ENCODE measurements at regions not wholly inside any gene's neighbourhood (a gene's known extent, or its start where the extent isn't known, plus 50 kb on each side); places are given as distances from the start of the nearest gene placed in this dataset.

GRCh38 chr14:83905157-83905556 is 1624.8 kb upstream of the FLRT2 start:
- no peak for TF ChIP-seq EZH2phosphoT487 (IDR thresholded peaks at IDR 0.05; ENCODE audit: unreplicated experiment)
- TF ChIP-seq REST (IDR thresholded peaks at IDR 0.05; ENCODE audit: unreplicated experiment), result no peak
- TF ChIP-seq POLR2AphosphoS5 (IDR thresholded peaks at IDR 0.05; ENCODE audit: low read depth), result no peak
- no peak for TF ChIP-seq CREB1 (CRISPR knock-in tag; IDR thresholded peaks at IDR 0.05; ENCODE audit: low read depth)
- TF ChIP-seq, protein P1, sequence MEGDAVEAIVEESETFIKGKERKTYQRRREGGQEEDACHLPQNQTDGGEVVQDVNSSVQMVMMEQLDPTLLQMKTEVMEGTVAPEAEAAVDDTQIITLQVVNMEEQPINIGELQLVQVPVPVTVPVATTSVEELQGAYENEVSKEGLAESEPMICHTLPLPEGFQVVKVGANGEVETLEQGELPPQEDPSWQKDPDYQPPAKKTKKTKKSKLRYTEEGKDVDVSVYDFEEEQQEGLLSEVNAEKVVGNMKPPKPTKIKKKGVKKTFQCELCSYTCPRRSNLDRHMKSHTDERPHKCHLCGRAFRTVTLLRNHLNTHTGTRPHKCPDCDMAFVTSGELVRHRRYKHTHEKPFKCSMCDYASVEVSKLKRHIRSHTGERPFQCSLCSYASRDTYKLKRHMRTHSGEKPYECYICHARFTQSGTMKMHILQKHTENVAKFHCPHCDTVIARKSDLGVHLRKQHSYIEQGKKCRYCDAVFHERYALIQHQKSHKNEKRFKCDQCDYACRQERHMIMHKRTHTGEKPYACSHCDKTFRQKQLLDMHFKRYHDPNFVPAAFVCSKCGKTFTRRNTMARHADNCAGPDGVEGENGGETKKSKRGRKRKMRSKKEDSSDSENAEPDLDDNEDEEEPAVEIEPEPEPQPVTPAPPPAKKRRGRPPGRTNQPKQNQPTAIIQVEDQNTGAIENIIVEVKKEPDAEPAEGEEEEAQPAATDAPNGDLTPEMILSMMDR (conservative IDR thresholded peaks at IDR 0.05; ENCODE audit: low read depth in 2 of 2), result no peak
- TF ChIP-seq EZH2 (IDR thresholded peaks at IDR 0.05; ENCODE audit: low read depth, unreplicated experiment), result no peak
- no peak for TF ChIP-seq JUNB (IDR thresholded peaks at IDR 0.05; ENCODE audit: unreplicated experiment)
- TF ChIP-seq, protein P2, sequence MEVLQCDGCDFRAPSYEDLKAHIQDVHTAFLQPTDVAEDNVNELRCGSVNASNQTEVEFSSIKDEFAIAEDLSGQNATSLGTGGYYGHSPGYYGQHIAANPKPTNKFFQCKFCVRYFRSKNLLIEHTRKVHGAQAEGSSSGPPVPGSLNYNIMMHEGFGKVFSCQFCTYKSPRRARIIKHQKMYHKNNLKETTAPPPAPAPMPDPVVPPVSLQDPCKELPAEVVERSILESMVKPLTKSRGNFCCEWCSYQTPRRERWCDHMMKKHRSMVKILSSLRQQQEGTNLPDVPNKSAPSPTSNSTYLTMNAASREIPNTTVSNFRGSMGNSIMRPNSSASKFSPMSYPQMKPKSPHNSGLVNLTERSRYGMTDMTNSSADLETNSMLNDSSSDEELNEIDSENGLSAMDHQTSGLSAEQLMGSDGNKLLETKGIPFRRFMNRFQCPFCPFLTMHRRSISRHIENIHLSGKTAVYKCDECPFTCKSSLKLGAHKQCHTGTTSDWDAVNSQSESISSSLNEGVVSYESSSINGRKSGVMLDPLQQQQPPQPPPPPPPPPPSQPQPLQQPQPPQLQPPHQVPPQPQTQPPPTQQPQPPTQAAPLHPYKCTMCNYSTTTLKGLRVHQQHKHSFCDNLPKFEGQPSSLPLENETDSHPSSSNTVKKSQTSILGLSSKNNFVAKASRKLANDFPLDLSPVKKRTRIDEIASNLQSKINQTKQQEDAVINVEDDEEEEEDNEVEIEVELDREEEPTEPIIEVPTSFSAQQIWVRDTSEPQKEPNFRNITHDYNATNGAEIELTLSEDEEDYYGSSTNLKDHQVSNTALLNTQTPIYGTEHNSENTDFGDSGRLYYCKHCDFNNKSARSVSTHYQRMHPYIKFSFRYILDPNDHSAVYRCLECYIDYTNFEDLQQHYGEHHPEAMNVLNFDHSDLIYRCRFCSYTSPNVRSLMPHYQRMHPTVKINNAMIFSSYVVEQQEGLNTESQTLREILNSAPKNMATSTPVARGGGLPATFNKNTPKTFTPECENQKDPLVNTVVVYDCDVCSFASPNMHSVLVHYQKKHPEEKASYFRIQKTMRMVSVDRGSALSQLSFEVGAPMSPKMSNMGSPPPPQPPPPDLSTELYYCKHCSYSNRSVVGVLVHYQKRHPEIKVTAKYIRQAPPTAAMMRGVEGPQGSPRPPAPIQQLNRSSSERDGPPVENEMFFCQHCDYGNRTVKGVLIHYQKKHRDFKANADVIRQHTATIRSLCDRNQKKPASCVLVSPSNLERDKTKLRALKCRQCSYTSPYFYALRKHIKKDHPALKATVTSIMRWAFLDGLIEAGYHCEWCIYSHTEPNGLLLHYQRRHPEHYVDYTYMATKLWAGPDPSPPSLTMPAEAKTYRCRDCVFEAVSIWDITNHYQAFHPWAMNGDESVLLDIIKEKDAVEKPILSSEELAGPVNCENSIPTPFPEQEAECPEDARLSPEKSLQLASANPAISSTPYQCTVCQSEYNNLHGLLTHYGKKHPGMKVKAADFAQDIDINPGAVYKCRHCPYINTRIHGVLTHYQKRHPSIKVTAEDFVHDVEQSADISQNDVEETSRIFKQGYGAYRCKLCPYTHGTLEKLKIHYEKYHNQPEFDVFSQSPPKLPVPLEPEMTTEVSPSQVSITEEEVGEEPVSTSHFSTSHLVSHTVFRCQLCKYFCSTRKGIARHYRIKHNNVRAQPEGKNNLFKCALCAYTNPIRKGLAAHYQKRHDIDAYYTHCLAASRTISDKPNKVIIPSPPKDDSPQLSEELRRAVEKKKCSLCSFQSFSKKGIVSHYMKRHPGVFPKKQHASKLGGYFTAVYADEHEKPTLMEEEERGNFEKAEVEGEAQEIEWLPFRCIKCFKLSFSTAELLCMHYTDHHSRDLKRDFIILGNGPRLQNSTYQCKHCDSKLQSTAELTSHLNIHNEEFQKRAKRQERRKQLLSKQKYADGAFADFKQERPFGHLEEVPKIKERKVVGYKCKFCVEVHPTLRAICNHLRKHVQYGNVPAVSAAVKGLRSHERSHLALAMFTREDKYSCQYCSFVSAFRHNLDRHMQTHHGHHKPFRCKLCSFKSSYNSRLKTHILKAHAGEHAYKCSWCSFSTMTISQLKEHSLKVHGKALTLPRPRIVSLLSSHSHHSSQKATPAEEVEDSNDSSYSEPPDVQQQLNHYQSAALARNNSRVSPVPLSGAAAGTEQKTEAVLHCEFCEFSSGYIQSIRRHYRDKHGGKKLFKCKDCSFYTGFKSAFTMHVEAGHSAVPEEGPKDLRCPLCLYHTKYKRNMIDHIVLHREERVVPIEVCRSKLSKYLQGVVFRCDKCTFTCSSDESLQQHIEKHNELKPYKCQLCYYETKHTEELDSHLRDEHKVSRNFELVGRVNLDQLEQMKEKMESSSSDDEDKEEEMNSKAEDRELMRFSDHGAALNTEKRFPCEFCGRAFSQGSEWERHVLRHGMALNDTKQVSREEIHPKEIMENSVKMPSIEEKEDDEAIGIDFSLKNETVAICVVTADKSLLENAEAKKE (CRISPR knock-in tag; IDR thresholded peaks at IDR 0.05), result no peak
- TF ChIP-seq ZNF331 (CRISPR knock-in tag; IDR thresholded peaks at IDR 0.05; ENCODE audit: low read depth), result no peak

Data from GM23338 (cell line).